GM10266 (cell line): ENCODE measurements at regions not wholly inside any gene's neighbourhood (a gene's known extent, or its start where the extent isn't known, plus 50 kb on each side); places are given as distances from the start of the nearest gene placed in this dataset.

Experiments
- DNase-seq: peaks from one replicate; pipeline ENCODE4 v3.0.0; 2012; ENCODE audit errors: extremely low spot score
- CTCF ChIP-seq: IDR thresholded peaks from 2 replicates; pipeline ENCODE4 v1.5.1; 2012; ENCODE audit warnings: mild to moderate bottlenecking, low read depth; ENCODE audit not compliant: control insufficient read depth, insufficient read depth; ENCODE audit errors: missing control alignments

GRCh38 chr10:8766899-8767298, 712.4 kb downstream of the GATA3 start:
- TF ChIP-seq CTCF: no peak
- no peak for DNase-seq

- TF ChIP-seq CTCF: no peak
- no peak for DNase-seq
These were observed 713.1 kb downstream of the GATA3 start for GRCh38 chr10:8767591-8767990.

- DNase-seq: no peak
- TF ChIP-seq CTCF: no peak
These were observed 713.9 kb downstream of the GATA3 start for GRCh38 chr10:8768341-8768740.

- no peak for DNase-seq
- no peak for TF ChIP-seq CTCF
These were observed 714.4 kb downstream of the GATA3 start for GRCh38 chr10:8768852-8769251.

- DNase-seq: no peak
- no peak for TF ChIP-seq CTCF
These were observed 722.6 kb downstream of the GATA3 start for GRCh38 chr10:8776926-8777622.

GRCh38 chr10:8778713-8779112, 724.2 kb downstream of the GATA3 start:
- TF ChIP-seq CTCF: no peak
- DNase-seq: no peak

- TF ChIP-seq CTCF: no peak
- no peak for DNase-seq
These were observed 733.2 kb downstream of the GATA3 start for GRCh38 chr10:8787649-8788048.
